DOHH2 (cell line): ENCODE measurements at regions not wholly inside any gene's neighbourhood (a gene's known extent, or its start where the extent isn't known, plus 50 kb on each side); places are given as distances from the start of the nearest gene placed in this dataset.
"Not testable (repeated sequence)": the region's sequence is repeated elsewhere in the genome, so short reads cannot be mapped to it uniquely, and the experiment has no call there.

Experiments used
- H3F3A ChIP-seq: fragments of 200-600 bp; sonication (generic), shearing (Covaris generic); 2 replicates; pipeline ENCODE4 v1.6.0; 2016; ENCODE audit warnings: antibody characterized with exemption, mild to moderate bottlenecking; ENCODE audit not compliant: control insufficient read depth, insufficient read depth
- H3K27ac ChIP-seq: fragments of 200-600 bp; sonication (generic); 2 replicates; pipeline ENCODE4 v1.5.1; 2014; ENCODE audit warnings: low read depth, mild to moderate bottlenecking, low read length, moderate library complexity
- H3K27me3 ChIP-seq: fragments of 200-600 bp; sonication (generic); 2 replicates; pipeline ENCODE4 v1.6.1; 2014; ENCODE audit warnings: mild to moderate bottlenecking, low read length, mixed read lengths; ENCODE audit not compliant: control insufficient read depth
- H3K36me3 ChIP-seq: fragments of 200-600 bp; sonication (generic); 2 replicates; pipeline ENCODE4 v1.6.1; 2014; ENCODE audit warnings: mild to moderate bottlenecking, low read length, moderate library complexity, mixed read lengths; ENCODE audit not compliant: control insufficient read depth
- H3K4me1 ChIP-seq: fragments of 200-600 bp; sonication (generic); 2 replicates; pipeline ENCODE4 v1.6.1; 2014; ENCODE audit warnings: mild to moderate bottlenecking, low read length, mixed read lengths; ENCODE audit not compliant: control insufficient read depth
- H3K4me2 ChIP-seq: fragments of 200-600 bp; sonication (generic); 2 replicates; pipeline ENCODE4 v1.6.0; 2014; ENCODE audit warnings: mild to moderate bottlenecking, low read length, moderate library complexity
- H3K4me3 ChIP-seq: fragments of 200-600 bp; sonication (generic); 2 replicates; pipeline ENCODE4 v1.5.1; 2014; ENCODE audit warnings: mild to moderate bottlenecking, low read length, mixed read lengths
- H3K79me2 ChIP-seq: fragments of 200-600 bp; sonication (generic); 2 replicates; pipeline ENCODE4 v1.6.1; 2014; ENCODE audit warnings: mild to moderate bottlenecking, low read length, mixed read lengths; ENCODE audit not compliant: control insufficient read depth
- H3K9me2 ChIP-seq: fragments of 200-600 bp; sonication (generic); replicated peaks from 2 replicates; pipeline ENCODE4 v1.6.1; 2014; ENCODE audit warnings: mild to moderate bottlenecking, low read length, mixed read lengths; ENCODE audit not compliant: control insufficient read depth
- H3K9me3 ChIP-seq: fragments of 200-600 bp; sonication (generic); 2 replicates; pipeline ENCODE4 v1.6.1; 2014; ENCODE audit warnings: antibody characterized with exemption, low read length, mixed read lengths; ENCODE audit not compliant: control insufficient read depth, insufficient read depth
- H4K20me1 ChIP-seq: fragments of 200-600 bp; sonication (generic); 2 replicates; pipeline ENCODE4 v1.6.0; 2014; ENCODE audit warnings: low read depth, mild to moderate bottlenecking, antibody characterized with exemption, low read length, moderate library complexity; ENCODE audit not compliant: control insufficient read depth, insufficient read depth
- EZH2phosphoT487 ChIP-seq: fragments of 200-600 bp; sonication (generic); IDR thresholded peaks from 2 replicates; pipeline ENCODE4 v1.6.1; 2017; ENCODE audit warnings: borderline replicate concordance, mild to moderate bottlenecking, antibody characterized with exemption, low read length, moderate library complexity, mixed read lengths
- TF ChIP-seq, protein P1 (sequence below): fragments of 200-600 bp; sonication (generic); IDR thresholded peaks from one replicate; pipeline ENCODE4 v1.5.1; 2014; ENCODE audit warnings: antibody characterized with exemption, mild to moderate bottlenecking, low read depth, low read length; ENCODE audit not compliant: poor library complexity, severe bottlenecking

DNA sequence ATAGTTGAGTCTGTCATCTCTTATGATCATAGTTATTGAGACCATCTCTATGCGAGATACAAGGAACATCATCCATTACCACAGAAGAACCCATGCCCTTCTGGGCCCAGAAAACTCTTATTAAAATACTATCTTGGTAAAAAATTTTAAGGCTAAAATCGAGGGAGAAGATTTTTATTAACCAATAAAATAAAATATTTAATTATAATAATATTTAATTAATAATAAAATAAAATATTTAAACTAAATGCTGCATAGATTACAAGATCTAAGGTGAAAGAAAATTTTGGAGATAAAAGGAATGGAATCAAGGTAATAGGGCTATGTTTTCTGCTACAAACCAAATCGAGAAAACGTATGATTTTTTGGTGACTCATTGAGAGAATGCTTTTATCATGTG is 540.2 kb downstream of the KCNH5 start:
- no peak for TF ChIP-seq EZH2phosphoT487
- TF ChIP-seq, protein P1, sequence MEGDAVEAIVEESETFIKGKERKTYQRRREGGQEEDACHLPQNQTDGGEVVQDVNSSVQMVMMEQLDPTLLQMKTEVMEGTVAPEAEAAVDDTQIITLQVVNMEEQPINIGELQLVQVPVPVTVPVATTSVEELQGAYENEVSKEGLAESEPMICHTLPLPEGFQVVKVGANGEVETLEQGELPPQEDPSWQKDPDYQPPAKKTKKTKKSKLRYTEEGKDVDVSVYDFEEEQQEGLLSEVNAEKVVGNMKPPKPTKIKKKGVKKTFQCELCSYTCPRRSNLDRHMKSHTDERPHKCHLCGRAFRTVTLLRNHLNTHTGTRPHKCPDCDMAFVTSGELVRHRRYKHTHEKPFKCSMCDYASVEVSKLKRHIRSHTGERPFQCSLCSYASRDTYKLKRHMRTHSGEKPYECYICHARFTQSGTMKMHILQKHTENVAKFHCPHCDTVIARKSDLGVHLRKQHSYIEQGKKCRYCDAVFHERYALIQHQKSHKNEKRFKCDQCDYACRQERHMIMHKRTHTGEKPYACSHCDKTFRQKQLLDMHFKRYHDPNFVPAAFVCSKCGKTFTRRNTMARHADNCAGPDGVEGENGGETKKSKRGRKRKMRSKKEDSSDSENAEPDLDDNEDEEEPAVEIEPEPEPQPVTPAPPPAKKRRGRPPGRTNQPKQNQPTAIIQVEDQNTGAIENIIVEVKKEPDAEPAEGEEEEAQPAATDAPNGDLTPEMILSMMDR, result no peak
- H3K79me2 ChIP-seq, result no peaks in the 10 kb centered on the region
- no peak overlapping the region for H3K4me3 ChIP-seq
- no peaks in the 10 kb centered on the region for H3K4me1 ChIP-seq
- H4K20me1 ChIP-seq, result no peaks in the 10 kb centered on the region
- no peak overlapping the region for H3K4me2 ChIP-seq
- H3F3A ChIP-seq, result no peaks in the 10 kb centered on the region
- no peaks in the 10 kb centered on the region for H3K36me3 ChIP-seq
- H3K9me2 ChIP-seq, result no peaks in the 10 kb centered on the region
- H3K9me3 ChIP-seq, result no peaks in the 10 kb centered on the region; the same call in 1 of the 2 replicates
- no peak overlapping the region for H3K27ac ChIP-seq
- H3K27me3 ChIP-seq, result no peaks in the 10 kb centered on the region

DNA sequence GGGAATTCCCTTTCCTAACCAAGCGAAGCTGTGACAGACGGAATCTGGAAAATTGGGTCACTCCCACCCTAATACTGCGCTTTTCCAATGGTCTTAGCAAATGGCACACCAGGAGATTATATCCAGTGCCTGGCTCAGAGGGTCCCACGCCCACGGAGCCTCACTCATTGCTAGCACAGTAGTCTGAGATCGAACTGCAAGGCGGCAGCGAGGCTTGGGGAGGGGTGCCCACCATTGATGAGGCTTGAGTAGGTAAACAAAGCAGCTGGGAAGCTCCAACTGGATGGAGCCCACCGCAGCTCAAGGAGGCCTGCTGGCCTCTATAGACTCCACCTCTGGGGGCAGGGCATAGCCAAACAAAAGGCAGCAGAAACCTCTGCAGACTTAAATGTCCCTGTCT is 523.9 kb downstream of the KCNH5 start:
- H3K4me1 ChIP-seq, H3F3A ChIP-seq, H3K36me3 ChIP-seq, H3K27ac ChIP-seq, H3K9me3 ChIP-seq, H3K79me2 ChIP-seq, H3K4me2 ChIP-seq, H4K20me1 ChIP-seq, H3K9me2 ChIP-seq, H3K4me3 ChIP-seq, H3K27me3 ChIP-seq: not testable (repeated sequence)

DNA sequence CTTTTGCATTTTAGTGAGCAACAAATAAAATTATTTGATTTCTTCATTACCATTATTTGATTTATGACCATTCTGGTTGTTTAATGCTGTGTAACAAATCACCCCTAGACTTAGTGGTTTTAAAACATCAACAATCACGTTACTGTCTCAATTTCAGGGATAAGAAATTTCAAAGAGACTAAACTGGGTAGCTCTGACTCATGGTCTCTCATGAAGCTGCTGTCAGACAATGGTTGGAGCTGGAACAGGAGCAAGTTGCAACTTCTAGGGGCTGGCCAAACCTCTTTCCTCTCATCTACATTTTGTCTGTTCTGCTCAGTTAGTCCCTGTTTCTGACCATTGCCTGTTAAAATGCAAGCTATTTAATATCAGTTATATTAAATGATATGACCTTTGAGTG is 517.0 kb downstream of the KCNH5 start:
- Histone ChIP-seq H3K36me3 (no peaks in the 10 kb centered on the region), H3F3A (no peaks in the 10 kb centered on the region), H4K20me1 (no peaks in the 10 kb centered on the region), H3K4me2 (no peak overlapping the region), H3K9me3 (no peaks in the 10 kb centered on the region), H3K27ac (no peak overlapping the region), H3K79me2 (no peaks in the 10 kb centered on the region), H3K9me2 (no peaks in the 10 kb centered on the region), H3K4me3 (no peak overlapping the region), H3K27me3 (no peaks in the 10 kb centered on the region), H3K4me1 (no peaks in the 10 kb centered on the region)
- no peak for TF ChIP-seq EZH2phosphoT487
- TF ChIP-seq, protein P1, result no peak

DNA sequence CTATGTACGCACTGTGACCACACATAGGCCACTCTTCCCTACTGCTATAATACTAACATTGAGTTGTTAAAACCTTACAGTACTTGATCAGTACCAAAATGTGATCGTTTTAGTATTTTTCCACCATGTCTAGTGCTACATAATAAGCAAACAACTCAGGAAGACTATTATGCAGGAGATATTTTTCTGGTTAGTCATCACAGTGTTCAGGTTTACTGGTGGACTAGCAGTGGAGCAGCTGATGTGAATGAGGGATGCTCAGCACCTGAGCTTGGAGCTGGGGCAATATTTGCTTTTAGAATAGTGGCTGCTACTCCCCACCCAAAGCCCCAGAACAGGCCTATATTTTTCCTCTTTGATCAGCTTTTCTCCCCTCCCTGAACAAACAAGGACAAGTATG is 513.1 kb downstream of the KCNH5 start:
- H3F3A ChIP-seq, result no peaks in the 10 kb centered on the region
- no peak overlapping the region for H3K27ac ChIP-seq
- no peak overlapping the region for H3K4me3 ChIP-seq
- no peaks in the 10 kb centered on the region for H3K79me2 ChIP-seq
- no peaks in the 10 kb centered on the region for H3K36me3 ChIP-seq
- H3K9me2 ChIP-seq, result no peaks in the 10 kb centered on the region
- H4K20me1 ChIP-seq, result no peaks in the 10 kb centered on the region
- TF ChIP-seq, protein P1, result no peak
- TF ChIP-seq EZH2phosphoT487, result no peak
- H3K9me3 ChIP-seq, result no peaks in the 10 kb centered on the region
- no peak overlapping the region for H3K4me2 ChIP-seq
- H3K27me3 ChIP-seq, result no peaks in the 10 kb centered on the region
- H3K4me1 ChIP-seq, result no peaks in the 10 kb centered on the region
